ENCODE measurements at regions not wholly inside any gene's neighbourhood (a gene's known extent, or its start where the extent isn't known, plus 50 kb on each side); places are given as distances from the start of the nearest gene placed in this dataset.

GRCh38 chr4:111678479-111678878 is 466.8 kb upstream of the FAM241A start (continued):
- TF ChIP-seq UBTF (IDR thresholded peaks at IDR 0.05; ENCODE audit: borderline replicate concordance in 1 of 2, low read depth in 2 of 2, low read length in 2 of 2) (no peak), TAF15 (IDR thresholded peaks at IDR 0.05; ENCODE audit: low read depth, low read length) (no peak), ZNF408 (CRISPR knock-in tag; IDR thresholded peaks at IDR 0.05; ENCODE audit: low read depth) (no peak), HNRNPLL (IDR thresholded peaks at IDR 0.05; ENCODE audit: low read depth, low read length, poor library complexity, severe bottlenecking) (no peak), ZNF143 (CRISPR knock-in tag; IDR thresholded peaks at IDR 0.05) (no peak), ETV6 (IDR thresholded peaks at IDR 0.05; ENCODE audit: borderline replicate concordance in 1 of 2, low read depth in 2 of 2, low read length in 1 of 2) (no peak), ETV6 (CRISPR knock-in tag; IDR thresholded peaks at IDR 0.05; ENCODE audit: borderline replicate concordance) (no peak), MTA1 (IDR thresholded peaks at IDR 0.05; ENCODE audit: borderline replicate concordance) (no peak)

GRCh38 chr4:111678908-111679307 is 466.3 kb upstream of the FAM241A start:
- H3K36me3 ChIP-seq (ENCODE audit: control insufficient read depth, insufficient read depth, low read length), result no peaks in the 10 kb centered on the region
- FAIRE-seq (no peak), DNase-seq (ENCODE audit: extremely low read depth in 1 of 4, low spot score in 3 of 4) (no peak), ATAC-seq (no peak)
- H3K27me3 ChIP-seq (ENCODE audit: control insufficient read depth in 2 of 2, insufficient read depth in 2 of 2, low read length in 2 of 2), result no peaks in the 10 kb centered on the region
- in situ Hi-C loops (cut with MboI) (no loop called here), intact Hi-C loops (cut with micrococcal nuclease) (no loop called here)
- H2AFZ ChIP-seq (ENCODE audit: low read depth, low read length), result no peak overlapping the region
- H3K4me3 ChIP-seq, result no peak overlapping the region
- no peaks in the 10 kb centered on the region for H4K20me1 ChIP-seq (replicated peaks; ENCODE audit: control insufficient read depth, insufficient read depth, low read length)
- no peaks in the 10 kb centered on the region for H3K4me1 ChIP-seq (replicated peaks in 1 of 2; ENCODE audit: control insufficient read depth in 2 of 2, insufficient read depth in 2 of 2, low read length in 2 of 2)
- POLR2A ChIA-PET, result no interaction called here
- CTCF ChIA-PET (ENCODE audit: low intra/inter-chr PET ratio), result no interaction called here
- 3% methylated on average over 5 of the region's 5 CpGs for WGBS (ENCODE audit: insufficient coverage, low coverage, missing lambda C conversion rate)
- no peaks in the 10 kb centered on the region for H3K9me3 ChIP-seq (replicated peaks; ENCODE audit: control insufficient read depth, insufficient read depth, low read depth, low read length)
- no peak overlapping the region for H3K4me2 ChIP-seq (ENCODE audit: insufficient read depth, low read length)
- no peaks in the 10 kb centered on the region for H3K79me2 ChIP-seq (ENCODE audit: control insufficient read depth, insufficient read depth, low read length)
- no peaks in the 10 kb centered on the region for H3K9me1 ChIP-seq (ENCODE audit: control insufficient read depth, insufficient read depth, low read length)
- no peak overlapping the region for H3K27ac ChIP-seq (ENCODE audit: extremely low read depth, low read depth, low read length)
- H3K9ac ChIP-seq (ENCODE audit: insufficient read depth in 1 of 2, low read depth in 2 of 2, low read length in 2 of 2), result no peak overlapping the region
- no TSS peak for BruUV-seq (replicated peaks)
- TF ChIP-seq MECOM (CRISPR knock-in tag; IDR thresholded peaks at IDR 0.05) (no peak), CHD4 (IDR thresholded peaks at IDR 0.05; ENCODE audit: insufficient read depth, insufficient replicate concordance, low read depth, low read length, poor library complexity, severe bottlenecking) (no peak), ZBTB43 (CRISPR knock-in tag; IDR thresholded peaks at IDR 0.05) (no peak), ZNF239 (CRISPR knock-in tag; IDR thresholded peaks at IDR 0.05) (no peak), TAF7 (tag; IDR thresholded peaks at IDR 0.05) (no peak), NR4A1 (CRISPR knock-in tag; IDR thresholded peaks at IDR 0.05) (no peak), NR4A1 (tag; IDR thresholded peaks at IDR 0.05) (no peak), TAF9B (IDR thresholded peaks at IDR 0.05; ENCODE audit: partially characterized antibody) (no peak), TAL1 (IDR thresholded peaks at IDR 0.05) (no peak), CHCHD3 (CRISPR knock-in tag; IDR thresholded peaks at IDR 0.05) (no peak), ZNF699 (CRISPR knock-in tag; IDR thresholded peaks at IDR 0.05; ENCODE audit: insufficient replicate concordance) (no peak), ZNF174 (CRISPR knock-in tag; IDR thresholded peaks at IDR 0.05) (no peak), RBM39 (optimal IDR thresholded peaks at IDR 0.05; ENCODE audit: low read depth, low read length) (no peak)
